ENCODE measurements at regions not wholly inside any gene's neighbourhood (a gene's known extent, or its start where the extent isn't known, plus 50 kb on each side); places are given as distances from the start of the nearest gene placed in this dataset.

- peak; percentile 59 to 62 for DNase-seq
Observed at GRCh38 chr15:97903971-97904572, 56.4 kb upstream of the ARRDC4 start.

- peak; percentile 77 to 81 for DNase-seq
Observed at GRCh38 chr15:97909291-97909891, 51.1 kb upstream of the ARRDC4 start.

Data from inflammatory macrophage (primary cell).